Ascending aorta (tissue), 2 donors: ENCODE measurements at regions not wholly inside any gene's neighbourhood (a gene's known extent, or its start where the extent isn't known, plus 50 kb on each side); places are given as distances from the start of the nearest gene placed in this dataset.

ENCODE experiments used
- DNase-seq, 2 donors: peaks; one replicate each; pipeline ENCODE4 v3.0.0-alpha.2; 2019; ENCODE audit warnings: low spot score in 2 of 2
- H3K27ac ChIP-seq, 2 donors: fragments of 200-600 bp; sonication (generic); one replicate each; pipeline ENCODE4 v1.5.1; 2016 to 2017; ENCODE audit warnings: mild to moderate bottlenecking in 1 of 2
- H3K27me3 ChIP-seq: fragments of 200-600 bp; sonication (generic); one replicate; pipeline ENCODE4 v1.5.1; 2017
- H3K36me3 ChIP-seq, 2 donors: fragments of 200-600 bp; sonication (generic); one replicate each; pipeline ENCODE4 v1.5.1; 2016
- H3K4me1 ChIP-seq, 2 donors: fragments of 200-600 bp; sonication (generic); one replicate each; pipeline ENCODE4 v1.5.1; 2016 to 2017; ENCODE audit warnings: mild to moderate bottlenecking in 1 of 2
- H3K4me3 ChIP-seq, 2 donors: fragments of 200-600 bp; sonication (generic); one replicate each; pipeline ENCODE4 v1.5.1; 2016 to 2017; ENCODE audit warnings: mild to moderate bottlenecking in 1 of 2
- H3K9me3 ChIP-seq, 2 donors: fragments of 200-600 bp; sonication (generic); one replicate each; pipeline ENCODE4 v1.5.1; 2016
- CTCF ChIP-seq, 3 experiments: fragments of 200-600 bp in 2 of 3; fragments of 450-650 bp in 1 of 3; sonication (generic) in 2 of 3; IDR thresholded peaks; one replicate each; pipeline ENCODE4 v1.5.1; 2016 to 2019; ENCODE audit warnings: antibody characterized with exemption in 3 of 3, mild to moderate bottlenecking in 1 of 3, moderate library complexity in 1 of 3
- intact Hi-C: fragments of 100-400 bp; cut with DNase I; formaldehyde crosslinking; loops from one replicate; pipeline ENCODE4 v1.15.1; 2023

GRCh38 chr12:75935539-75936242 is 95.9 kb downstream of the PHLDA1 start:
- TF ChIP-seq CTCF (IDR thresholded peaks at IDR 0.05): no peak
- Histone ChIP-seq H3K27me3 (no peaks in the 10 kb centered on the region), H3K36me3 (no peaks in the 10 kb centered on the region), H3K9me3 (no peaks in the 10 kb centered on the region), H3K4me3 (no peak overlapping the region), H3K4me1 (peaks cover 0 to 5% of the 10 kb centered on the region in 2 donors), H3K27ac (no peak overlapping the region)
- DNase-seq: no peak
- intact Hi-C loops: loop anchor here (5.0 kb wide), 1 partner anchor 97 kb away; the partner anchor contains the start of gene PHLDA1

- peaks cover 0 to 5% of the 10 kb centered on the region in 2 donors for H3K4me1 ChIP-seq
- no peaks in the 10 kb centered on the region for H3K36me3 ChIP-seq
- H3K9me3 ChIP-seq: no peaks in the 10 kb centered on the region
- H3K27ac ChIP-seq: no peak overlapping the region
- H3K27me3 ChIP-seq: no peaks in the 10 kb centered on the region
- intact Hi-C loops: no loop called here
- no peak for DNase-seq
- H3K4me3 ChIP-seq: no peak overlapping the region
- TF ChIP-seq CTCF (IDR thresholded peaks at IDR 0.05): no peak
These were observed 98.5 kb downstream of the PHLDA1 start for GRCh38 chr12:75933101-75933500.

- TF ChIP-seq CTCF (IDR thresholded peaks at IDR 0.05): no peak
- no peak overlapping the region for H3K4me3 ChIP-seq
- intact Hi-C loops: no loop called here
- no peaks in the 10 kb centered on the region for H3K27me3 ChIP-seq
- peaks cover 0 to 5% of the 10 kb centered on the region in 2 donors for H3K4me1 ChIP-seq
- H3K9me3 ChIP-seq: no peaks in the 10 kb centered on the region
- H3K36me3 ChIP-seq: no peaks in the 10 kb centered on the region
- no peak overlapping the region for H3K27ac ChIP-seq
- DNase-seq: no peak
These were observed 99.3 kb downstream of the PHLDA1 start for GRCh38 chr12:75932241-75932640.

- Histone ChIP-seq H3K4me3 (no peak overlapping the region), H3K9me3 (peaks cover 0 to 16% of the 10 kb centered on the region in 2 donors), H3K27ac (no peak overlapping the region), H3K36me3 (no peaks in the 10 kb centered on the region), H3K4me1 (no peaks in the 10 kb centered on the region), H3K27me3 (no peaks in the 10 kb centered on the region)
- no peak for TF ChIP-seq CTCF (IDR thresholded peaks at IDR 0.05)
- no peak for DNase-seq
- intact Hi-C loops: no loop called here
These were observed 107.5 kb downstream of the PHLDA1 start for GRCh38 chr12:75923964-75924666.

- DNase-seq: no peak
These were observed 108.5 kb downstream of the PHLDA1 start for GRCh38 chr12:75922944-75923642.

More at GRCh38 chr12:75922944-75923642, 108.5 kb downstream of the PHLDA1 start:
- no peaks in the 10 kb centered on the region for H3K4me1 ChIP-seq
- no peaks in the 10 kb centered on the region for H3K27me3 ChIP-seq
- TF ChIP-seq CTCF (IDR thresholded peaks at IDR 0.05): no peak
- peaks cover 0 to 16% of the 10 kb centered on the region in 2 donors for H3K9me3 ChIP-seq
- H3K4me3 ChIP-seq: no peak overlapping the region
- H3K27ac ChIP-seq: no peak overlapping the region
- no peaks in the 10 kb centered on the region for H3K36me3 ChIP-seq
- intact Hi-C loops: no loop called here
